ENCODE measurements at regions not wholly inside any gene's neighbourhood (a gene's known extent, or its start where the extent isn't known, plus 50 kb on each side); places are given as distances from the start of the nearest gene placed in this dataset.
"Not testable (repeated sequence)": the region's sequence is repeated elsewhere in the genome, so short reads cannot be mapped to it uniquely, and the experiment has no call there.

DNA sequence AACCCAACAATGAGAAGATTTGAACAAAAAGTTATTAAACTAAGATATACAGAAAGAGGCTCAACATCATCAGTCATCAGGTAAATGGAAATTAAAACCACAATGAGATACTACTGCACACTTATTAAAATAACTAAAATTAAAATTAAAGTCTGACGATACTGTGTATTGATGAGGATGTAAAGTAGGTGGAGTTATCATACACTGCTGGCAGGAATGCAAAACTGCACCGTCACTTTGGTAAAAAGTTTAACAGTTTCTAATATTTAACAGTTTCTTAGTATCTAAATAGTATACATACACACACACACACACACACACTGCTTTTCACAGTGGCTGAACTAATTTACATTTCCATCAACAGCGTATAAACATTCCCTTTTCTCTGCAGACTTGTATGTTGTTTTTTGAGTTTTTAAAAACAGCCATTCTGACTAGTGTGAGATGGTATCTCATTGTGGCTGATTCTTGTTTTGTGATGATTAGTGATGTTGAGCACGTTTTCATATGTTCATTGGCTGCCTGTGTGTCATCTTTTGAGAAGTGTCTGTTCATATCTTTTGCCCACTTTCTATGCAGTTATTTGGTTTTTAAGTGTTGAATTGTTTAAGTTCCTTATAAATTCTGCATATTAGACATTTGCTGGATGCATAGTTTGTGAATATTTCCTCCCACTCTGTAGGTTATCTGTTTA lies 726.9 kb upstream of the CHAC2 start:
- ATAC-seq (ENCODE audit: poor library complexity) (no peak), DNase-seq (no peak)
- intact Hi-C loops (cut with DNase I) = no loop called here

DNA sequence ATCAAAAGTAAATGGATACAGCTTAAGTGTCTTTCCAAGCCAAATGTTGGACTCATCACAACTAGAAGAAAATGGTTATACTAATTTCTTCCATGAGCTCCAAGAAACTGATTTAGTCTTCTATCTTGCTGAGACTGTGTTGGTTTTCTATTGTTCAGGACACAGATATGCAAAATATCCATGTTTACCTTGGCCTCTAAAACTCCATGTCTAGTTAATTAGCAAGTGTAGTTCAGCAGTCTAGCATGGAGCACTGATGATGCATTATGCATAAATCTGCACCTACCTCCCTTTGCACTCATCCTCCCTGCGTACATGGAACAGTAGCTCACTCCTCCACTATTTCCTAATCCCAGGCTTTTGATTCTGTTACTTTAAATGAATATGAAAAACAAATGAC lies 731.4 kb upstream of the CHAC2 start:
- DNase-seq (no peak), ATAC-seq (ENCODE audit: poor library complexity) (no peak)
- intact Hi-C loops (cut with DNase I) = no loop called here

DNA sequence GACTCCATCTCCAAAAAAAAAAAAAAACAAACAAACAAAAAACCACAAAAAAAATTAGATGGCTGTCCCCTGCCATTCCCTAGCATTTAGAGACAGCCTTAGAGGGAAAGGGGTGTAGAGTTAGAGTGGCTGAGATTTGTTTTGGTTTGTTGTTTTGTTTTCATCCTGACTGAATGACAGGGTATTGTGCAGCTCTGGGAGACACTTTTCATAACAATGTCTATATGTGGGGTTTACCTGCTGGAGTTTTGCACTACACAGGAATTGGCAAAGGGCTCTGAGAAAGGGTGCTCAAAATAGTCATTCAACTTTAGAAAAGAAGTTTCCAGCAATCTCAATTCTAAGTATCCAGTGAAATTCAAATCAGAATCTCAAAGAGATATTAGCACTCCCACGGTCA lies 732.5 kb upstream of the CHAC2 start:
- ATAC-seq (ENCODE audit: poor library complexity) (no peak), DNase-seq (no peak)
- intact Hi-C loops (cut with DNase I) = no loop called here

DNA sequence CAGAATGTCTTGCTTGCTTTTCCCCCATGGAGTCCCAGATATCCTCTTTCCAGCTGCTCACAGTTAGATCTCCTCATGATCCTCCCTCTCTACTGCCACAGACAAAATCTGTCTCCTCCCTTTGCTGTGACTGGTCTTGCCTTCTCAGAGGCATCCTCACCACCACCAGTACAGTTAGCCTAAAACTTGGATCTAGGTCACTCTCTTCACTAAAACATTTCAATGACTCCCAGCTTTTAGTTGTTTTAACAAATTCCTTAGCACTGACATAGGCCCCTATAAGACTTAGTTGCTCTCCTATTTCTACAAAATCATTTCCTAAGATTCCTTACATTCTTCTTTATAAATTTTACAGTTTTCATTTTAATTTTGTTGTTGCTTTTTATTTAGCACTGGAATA lies 734.2 kb upstream of the CHAC2 start:
- intact Hi-C loops (cut with DNase I) = no loop called here
- DNase-seq = no peak
- no peak for ATAC-seq (ENCODE audit: poor library complexity)

DNA sequence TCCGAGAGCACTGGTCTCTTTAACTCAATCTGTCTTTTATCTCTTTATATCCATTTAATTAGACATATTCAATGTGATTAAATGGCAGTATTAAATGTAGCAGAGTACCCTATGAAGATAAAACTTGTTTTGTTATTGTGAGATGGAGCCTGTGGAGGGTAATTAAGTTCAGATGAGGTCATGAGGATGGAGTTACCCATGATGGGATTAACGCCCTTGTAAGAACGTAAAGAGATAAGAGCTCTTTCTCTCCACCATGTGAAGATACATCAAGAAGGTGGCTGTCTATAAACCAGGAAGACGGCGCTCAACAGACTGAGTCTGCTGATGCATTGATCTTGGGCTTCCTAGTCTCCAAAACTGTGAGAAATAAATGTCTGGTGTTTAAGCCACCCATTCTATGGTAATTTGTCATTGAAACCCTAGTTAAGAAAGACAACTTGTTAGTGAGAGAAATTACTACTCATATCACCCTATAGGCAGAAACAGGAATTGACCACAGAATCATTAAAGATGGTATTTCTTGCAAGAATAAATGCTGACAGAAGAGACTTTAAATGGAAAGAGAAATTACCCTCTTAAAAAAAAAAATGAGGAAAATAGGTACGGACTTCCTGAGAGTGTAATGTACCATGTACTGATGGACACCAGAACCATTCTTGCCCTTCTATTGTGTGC lies 738.7 kb upstream of the CHAC2 start:
- intact Hi-C loops (cut with DNase I) = no loop called here
- DNase-seq = no peak

DNA sequence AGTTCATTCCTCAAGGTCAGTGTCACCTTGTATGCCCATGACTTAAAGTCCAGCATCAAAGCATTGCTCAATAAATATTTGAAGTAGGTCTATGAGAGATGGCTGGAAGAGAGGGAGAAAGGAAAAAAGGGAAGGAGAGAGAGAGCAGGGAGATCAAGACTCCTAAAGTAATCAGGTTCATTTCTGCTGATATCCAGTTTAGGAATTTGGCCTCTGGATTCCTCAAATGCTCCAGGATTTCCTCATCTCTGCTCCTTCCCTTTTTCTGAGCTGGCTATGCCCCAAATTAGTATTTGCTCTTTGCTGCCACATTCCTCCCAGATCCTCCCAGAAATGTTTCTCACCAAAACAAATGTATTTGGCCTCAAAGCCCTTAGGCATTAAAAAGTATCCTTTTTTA lies 739.4 kb upstream of the CHAC2 start:
- intact Hi-C loops (cut with DNase I) = no loop called here
- DNase-seq (no peak), ATAC-seq (ENCODE audit: poor library complexity) (peak; percentile 55)

More for the DNA sequence above, 738.7 kb upstream of the CHAC2 start:
- no peak for ATAC-seq (ENCODE audit: poor library complexity)

DNA sequence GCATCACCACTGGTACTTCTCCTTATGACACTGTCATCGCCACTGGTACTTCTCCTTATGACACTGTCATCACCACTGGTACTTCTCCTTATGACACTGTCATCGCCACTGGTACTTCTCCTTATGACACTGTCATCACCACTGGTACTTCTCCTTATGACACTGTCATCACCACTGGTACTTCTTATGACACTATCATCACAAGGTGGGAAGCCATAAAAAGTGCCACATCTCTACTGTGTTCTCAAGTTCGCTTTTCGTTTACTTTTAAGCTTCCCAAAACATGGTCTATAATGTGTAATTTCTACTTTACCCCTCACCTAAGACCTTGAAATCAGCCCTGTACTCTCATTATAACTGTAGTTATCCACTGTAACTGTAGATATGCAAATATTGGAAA lies 745.4 kb upstream of the CHAC2 start:
- intact Hi-C loops (cut with DNase I); DNase-seq; ATAC-seq (ENCODE audit: poor library complexity): not testable (repeated sequence)

DNA sequence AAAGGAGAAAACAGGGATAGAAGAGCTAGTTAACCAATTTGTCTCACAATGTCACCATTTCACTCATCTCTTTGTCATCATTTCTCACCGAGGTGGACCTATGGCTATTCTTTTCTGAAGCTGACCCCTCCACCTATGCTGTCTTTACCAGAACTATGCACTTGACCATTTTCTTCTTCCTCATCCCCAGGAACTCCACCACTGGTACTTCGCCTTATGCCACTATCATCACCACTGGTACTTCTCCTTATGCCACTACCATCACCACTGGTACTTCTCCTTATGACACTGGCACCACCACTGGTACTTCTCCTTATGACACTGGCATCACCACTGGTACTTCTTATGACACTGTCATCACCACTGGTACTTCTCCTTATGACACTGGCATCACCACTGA lies 745.8 kb upstream of the CHAC2 start:
- DNase-seq (no peak), ATAC-seq (ENCODE audit: poor library complexity) (no peak)
- intact Hi-C loops (cut with DNase I) = no loop called here

DNA sequence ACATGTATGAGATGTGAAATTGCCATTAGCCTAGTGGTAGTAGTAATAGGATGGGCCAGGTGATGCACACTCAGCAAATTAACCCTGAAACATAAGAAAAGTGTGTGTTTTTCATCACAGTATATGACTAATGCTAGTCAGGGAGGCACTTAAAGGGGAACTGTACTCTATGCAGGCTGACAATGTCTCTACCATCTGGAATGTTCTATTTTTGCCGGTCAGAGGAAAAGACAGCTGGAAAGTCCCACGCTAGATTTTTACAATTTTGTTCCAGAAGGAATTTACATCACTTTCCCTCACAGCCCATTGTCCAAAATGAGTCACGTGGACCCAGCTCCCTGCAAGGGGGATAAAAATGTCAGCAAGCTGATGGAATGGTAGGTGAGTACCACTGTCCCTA lies 746.3 kb upstream of the CHAC2 start:
- intact Hi-C loops (cut with DNase I) = no loop called here
- DNase-seq = no peak
- ATAC-seq (ENCODE audit: poor library complexity) = no peak

DNA sequence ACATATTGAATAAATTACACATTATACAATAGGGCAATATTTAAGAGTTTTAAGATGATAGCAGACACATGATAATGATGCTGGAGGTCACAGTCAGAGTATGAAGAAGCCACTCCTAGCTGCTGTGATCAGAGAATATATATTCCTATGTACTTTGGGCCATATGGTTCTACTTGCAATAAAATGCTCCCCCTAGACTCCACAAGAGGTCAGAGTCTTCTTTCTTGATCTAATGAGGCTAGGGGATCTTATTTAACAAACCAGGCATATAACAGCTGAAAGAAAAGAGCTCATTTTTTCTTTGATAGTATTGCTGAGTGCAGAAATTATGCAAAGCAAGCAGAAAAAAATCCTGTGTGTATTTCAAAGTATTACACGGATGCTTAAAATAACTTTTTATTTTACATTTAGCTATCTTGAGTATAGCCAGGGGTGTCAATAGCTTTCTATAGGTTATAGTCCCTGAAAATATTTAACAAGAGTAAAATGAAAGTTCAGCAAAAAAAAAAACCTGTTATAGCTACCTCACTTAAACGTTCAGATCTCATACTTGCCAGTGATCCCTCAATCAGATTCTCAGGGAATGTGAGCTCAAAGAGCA lies 748.7 kb upstream of the CHAC2 start:
- intact Hi-C loops (cut with DNase I) = no loop called here
- DNase-seq (no peak), ATAC-seq (ENCODE audit: poor library complexity) (no peak)

DNA sequence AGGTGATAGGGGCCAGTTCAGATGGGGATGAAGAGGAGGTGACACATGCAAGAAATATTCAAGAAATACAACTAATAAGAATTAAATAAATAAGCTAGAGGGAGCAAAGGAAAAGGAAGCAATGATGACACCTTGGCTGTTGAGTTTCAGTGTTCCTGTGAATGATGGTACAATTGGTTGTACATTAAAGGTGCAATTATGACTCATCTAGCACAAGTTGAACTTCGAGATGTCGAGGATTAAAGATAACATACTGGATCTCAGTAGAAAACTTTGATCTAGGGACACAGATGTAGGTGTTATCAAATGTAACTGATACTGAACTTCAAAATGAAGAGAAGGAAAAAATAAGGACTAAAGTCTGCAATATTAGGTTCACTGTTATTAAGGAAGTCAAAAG lies 760.6 kb upstream of the CHAC2 start:
- intact Hi-C loops (cut with DNase I) = no loop called here
- no peak for ATAC-seq (ENCODE audit: poor library complexity)
- DNase-seq = no peak

DNA sequence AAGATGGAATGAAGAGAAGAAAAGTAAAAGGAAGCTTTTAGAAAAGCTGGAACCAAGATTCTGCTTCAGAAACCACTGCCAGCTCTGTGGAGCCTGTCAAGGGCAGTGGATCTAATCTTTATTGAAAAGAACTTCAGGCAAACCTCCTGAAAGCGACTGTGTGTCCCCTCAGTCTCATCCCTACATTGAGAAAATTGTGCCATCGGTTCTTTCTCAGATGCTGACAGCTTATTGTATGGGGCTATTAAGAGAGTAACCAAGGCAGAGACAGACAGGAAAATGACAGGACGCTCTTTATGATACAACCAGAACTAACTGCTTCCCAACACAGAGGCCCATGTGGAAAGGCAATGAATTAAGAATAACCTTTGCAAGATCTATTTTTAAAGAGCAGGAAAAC lies 763.2 kb upstream of the CHAC2 start:
- ATAC-seq (ENCODE audit: poor library complexity) (no peak), DNase-seq (no peak)
- intact Hi-C loops (cut with DNase I) = no loop called here

DNA sequence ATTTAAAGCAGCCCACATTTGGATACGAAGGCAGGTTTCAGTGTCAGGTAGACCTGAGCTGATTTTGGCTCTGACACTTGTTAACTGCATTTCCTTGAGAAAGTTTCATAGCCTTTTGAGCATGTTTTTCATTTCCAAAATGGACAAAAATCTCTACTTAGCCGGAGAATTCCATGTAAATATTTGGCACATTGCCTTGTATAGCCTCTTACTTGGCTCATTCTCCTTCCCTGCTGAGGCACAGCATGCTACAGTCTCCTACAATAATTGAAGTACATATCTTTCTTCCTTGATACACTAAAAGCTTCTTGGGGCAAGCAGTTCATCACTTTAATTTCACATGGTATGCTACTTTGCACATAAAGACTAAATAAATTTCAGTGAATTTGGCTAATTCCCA lies 772.2 kb upstream of the CHAC2 start:
- DNase-seq (no peak), ATAC-seq (ENCODE audit: poor library complexity) (no peak)
- intact Hi-C loops (cut with DNase I) = no loop called here

DNA sequence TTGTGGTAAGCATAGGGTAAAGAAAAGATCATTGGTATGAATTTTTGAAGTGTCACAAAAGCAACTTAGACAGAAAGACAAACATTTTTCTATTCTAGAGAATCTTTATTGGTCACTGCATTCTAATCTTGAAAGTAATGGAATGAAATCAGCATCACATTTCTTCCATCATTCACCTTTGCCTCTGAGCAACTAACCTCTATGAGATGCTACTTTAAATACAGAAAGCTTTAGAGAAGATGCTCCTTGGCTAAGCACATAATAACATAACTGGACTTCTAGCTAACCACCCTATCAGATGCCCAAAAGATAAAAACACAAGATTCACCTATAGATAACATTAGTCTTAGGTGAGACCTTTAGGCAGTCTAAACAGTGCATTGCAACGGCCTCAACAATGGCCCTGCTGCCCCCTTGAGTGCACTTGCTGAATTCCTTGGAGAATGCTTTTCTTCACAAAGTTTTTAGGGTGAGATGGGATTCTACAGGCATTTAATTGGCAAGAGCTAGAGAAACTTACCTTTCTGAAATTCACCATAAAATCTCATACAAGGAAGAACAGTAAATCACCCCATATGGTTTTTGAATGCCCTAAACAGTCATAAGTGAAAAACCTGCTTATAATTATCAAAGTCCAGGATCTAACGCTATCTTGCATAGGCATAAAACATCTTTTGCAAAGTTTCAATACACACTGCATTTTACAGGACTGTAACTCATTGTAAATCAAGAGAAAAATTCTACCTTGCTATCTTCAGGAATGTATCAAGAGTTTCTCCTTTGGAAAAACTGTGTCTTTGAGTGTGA lies 791.3 kb upstream of the CHAC2 start:
- DNase-seq (no peak), ATAC-seq (ENCODE audit: poor library complexity) (no peak)
- intact Hi-C loops (cut with DNase I) = no loop called here

DNA sequence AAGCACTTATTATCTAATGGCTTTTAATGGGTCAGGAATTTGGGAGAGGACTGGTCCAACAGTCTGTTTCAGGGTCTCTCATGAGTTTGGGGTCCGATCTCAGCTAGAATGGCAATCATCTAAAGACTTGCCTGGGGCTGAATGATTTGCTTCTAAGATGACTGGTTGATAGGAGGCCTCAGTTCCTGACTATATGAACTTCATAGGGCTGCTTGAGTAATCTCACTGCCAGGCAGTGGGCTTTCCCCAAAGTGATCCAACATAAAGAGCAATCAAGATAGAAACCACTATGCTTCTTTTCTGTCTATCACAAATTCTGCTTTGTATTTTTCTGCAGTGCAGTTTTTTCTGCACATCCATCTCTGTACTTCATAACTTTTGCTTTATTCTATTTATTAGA lies 793.5 kb upstream of the CHAC2 start:
- no peak for DNase-seq
- ATAC-seq (ENCODE audit: poor library complexity) = no peak

DNA sequence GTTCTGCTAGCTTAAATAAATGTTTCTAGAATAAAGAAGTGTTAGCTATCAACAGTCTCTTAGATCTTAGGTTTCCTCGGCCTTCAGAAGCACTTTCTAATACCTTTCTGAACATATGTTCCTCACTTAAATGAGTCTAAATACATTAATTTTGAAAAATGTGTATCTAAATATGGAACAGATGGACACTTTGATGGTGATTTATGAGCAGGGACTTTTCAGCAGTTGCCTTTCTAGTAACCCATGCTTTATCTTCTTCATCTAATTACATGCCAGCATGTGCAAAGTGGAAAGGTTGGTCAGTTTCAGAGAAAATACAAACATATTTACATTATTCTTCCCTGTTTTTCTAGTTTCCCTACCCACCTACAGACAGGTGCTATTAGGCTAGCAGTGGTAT lies 797.0 kb upstream of the CHAC2 start:
- ATAC-seq (ENCODE audit: poor library complexity) (no peak), DNase-seq (no peak)

More for the DNA sequence above, 793.5 kb upstream of the CHAC2 start:
- intact Hi-C loops (cut with DNase I) = no loop called here

DNA sequence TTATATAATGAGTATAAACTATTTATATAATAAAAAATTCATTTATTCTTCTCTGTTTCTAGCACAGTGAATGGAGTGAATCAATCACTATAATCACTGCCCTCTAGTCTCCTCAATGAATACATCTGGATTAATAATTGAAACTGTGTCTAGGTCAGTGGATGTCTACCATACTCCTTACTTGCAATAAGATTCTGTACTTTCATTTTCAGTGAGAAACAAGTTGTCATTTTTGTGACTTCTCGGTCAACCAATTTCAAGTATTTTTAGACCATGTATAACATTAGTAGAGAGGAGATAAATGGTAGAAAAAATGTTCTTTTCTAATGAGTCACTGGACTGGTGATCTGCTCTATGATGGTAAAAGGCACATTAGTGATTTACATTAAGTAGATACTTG lies 799.6 kb upstream of the CHAC2 start:
- intact Hi-C loops (cut with DNase I) = no loop called here
- ATAC-seq (ENCODE audit: poor library complexity) = no peak
- no peak for DNase-seq

More for the DNA sequence above, 797.0 kb upstream of the CHAC2 start:
- intact Hi-C loops (cut with DNase I) = no loop called here

DNA sequence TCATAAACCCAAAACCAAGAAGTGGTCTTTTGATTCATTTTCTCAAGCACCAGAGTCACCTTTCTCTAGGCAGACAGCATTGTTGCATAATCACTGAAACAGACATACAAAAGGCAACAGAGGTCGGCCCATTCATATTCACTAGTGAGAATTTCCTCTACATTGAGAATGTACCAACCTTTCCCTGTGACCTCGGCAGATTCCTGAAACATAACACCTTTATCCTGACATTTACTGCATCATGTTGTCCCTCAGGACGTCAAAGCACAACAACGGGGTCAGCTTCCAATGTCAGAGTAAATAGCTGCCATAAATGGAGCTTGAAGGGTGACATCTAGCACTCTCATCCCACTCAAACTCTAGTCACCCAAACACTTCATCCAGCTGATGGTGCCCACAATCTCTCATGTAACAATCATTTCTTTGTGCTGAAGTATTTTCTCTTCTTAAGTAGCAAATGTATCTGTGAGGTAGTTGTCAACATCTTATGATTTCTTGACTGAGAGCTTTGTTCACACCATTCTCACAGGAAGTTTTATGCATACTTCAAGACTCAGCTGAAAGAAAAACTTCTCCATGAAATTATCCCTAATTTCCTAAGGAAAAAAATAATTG lies 802.6 kb upstream of the CHAC2 start:
- ATAC-seq (ENCODE audit: poor library complexity) = no peak
- intact Hi-C loops (cut with DNase I) = no loop called here
- DNase-seq = no peak

DNA sequence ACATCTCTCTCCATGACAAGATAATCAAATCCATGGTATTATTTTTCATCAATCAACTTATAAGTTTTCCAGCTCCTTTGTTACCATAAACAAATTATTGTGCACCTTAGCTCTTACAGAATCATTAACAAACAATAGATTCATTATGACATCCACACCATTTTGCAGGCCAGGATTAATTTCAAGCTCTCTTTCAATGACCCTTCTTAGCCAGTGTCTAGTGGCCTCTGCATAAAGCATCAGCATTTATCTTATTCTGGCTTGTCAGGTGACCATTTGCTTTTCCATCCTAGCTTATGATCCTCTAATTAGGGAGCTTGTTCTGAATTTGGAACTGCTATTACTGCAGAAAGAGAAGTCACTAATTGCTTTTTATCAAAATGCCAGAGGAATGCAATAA lies 806.2 kb upstream of the CHAC2 start:
- no peak for ATAC-seq (ENCODE audit: poor library complexity)
- intact Hi-C loops (cut with DNase I) = no loop called here
- DNase-seq = no peak

Measured in Right ventricle myocardium superior (tissue), 1 donor.